ENCODE measurements at regions not wholly inside any gene's neighbourhood (a gene's known extent, or its start where the extent isn't known, plus 50 kb on each side); places are given as distances from the start of the nearest gene placed in this dataset.
"Not testable (repeated sequence)": the region's sequence is repeated elsewhere in the genome, so short reads cannot be mapped to it uniquely, and the experiment has no call there.

DNA sequence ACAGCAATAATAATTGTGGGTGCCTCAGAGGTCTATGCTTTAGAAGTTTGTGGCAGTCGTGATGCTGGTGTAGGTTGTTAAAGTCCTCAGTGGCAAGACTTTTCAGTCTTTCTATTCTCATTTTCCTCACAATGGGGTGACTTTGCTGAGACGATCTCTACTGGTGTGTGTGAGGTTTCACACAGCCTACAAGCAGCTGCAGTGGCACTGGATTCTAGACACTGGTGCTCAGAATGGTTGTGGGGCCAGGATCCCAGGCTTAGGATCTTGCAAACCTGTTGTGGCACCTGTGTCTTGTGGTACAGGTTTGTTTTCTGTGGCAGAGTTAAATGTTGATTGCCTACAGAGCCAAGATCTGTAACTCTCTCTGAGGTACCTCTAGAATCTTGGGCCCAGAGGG lies 581.2 kb downstream of the PTPRC start:
- no peak for DNase-seq (ENCODE audit: low read depth)

DNA sequence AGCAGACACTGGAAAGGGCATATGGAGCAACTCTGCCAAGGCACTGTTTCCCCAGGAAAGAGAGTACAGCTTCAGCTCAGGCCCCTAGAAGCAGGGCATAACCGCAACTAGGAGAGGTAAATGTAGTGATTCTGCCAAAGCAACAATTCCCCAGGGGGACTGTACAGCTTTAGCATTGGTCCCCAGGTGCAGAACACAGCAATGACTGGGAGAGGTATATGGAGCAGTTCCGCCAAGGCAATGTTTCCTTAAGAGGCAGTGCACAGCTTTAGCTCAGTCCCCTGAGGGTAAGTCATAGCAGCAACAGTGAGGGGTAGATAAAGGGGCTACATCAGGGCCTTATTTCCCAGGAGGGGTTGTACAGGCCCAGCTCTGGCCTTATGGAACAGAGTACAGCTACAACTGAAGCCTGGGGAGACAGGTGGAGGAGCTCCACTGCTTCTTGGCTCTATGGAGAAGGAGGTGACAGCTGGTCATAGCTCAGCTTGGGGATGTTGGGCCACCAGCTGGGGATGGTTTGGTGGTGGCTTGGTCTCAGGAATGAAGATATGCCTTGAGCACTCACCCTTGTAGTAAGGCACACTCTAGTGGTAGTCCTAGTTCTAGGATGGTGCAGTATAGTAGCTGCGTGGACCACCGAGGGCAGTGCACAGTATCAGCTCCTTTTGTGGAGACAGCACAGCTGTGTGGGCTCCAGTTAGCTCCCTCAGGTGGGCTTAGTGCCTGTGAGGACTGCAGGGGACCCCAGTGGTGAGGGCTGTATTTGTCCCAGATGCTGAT lies 582.7 kb downstream of the PTPRC start:
- no peak for DNase-seq (ENCODE audit: low read depth)

DNA sequence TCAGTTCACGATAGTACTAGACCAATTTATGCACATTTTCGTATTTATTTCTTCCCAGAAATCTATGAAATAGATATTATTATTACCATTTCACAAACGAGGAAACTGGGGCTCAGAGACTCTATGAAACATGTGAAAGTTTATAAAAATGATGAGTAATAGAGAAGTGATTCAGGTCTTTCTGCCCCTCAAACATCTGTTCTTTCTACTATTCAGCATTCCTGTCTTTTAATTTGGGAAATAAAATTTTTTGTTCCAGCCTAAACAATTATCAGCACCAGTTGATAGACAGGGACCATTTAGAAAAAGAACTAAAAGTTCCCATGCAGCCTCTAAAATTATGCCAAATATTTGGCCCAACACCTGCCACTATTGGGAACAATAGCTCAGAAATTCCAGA lies 585.1 kb downstream of the PTPRC start:
- DNase-seq (ENCODE audit: low read depth) = no peak

GRCh38 chr1:199226163-199226562 lies 587.3 kb downstream of the PTPRC start:
- no peak for DNase-seq (ENCODE audit: low read depth)

DNA sequence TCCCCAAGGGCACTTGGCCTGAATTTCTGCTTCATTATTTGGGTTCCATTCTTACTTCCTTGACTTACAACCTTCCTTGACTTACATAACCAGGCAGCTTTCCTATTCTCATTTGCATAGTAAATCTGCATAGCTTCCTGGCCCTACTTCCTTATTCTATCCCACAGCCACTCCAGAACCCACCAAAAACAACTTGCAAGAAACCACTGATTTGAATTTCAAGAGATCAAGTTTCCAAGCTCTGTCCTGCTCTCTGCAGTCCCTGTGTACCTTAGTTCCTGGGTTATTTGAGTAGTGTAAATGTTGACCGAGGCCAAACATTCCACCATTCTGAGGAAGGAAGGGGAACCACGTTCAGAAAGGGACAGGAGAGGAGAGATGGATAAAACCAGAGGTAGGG lies 603.3 kb downstream of the PTPRC start:
- DNase-seq (ENCODE audit: low read depth) = no peak

GRCh38 chr1:199242601-199243000 lies 603.8 kb downstream of the PTPRC start:
- no peak for DNase-seq (ENCODE audit: low read depth)

DNA sequence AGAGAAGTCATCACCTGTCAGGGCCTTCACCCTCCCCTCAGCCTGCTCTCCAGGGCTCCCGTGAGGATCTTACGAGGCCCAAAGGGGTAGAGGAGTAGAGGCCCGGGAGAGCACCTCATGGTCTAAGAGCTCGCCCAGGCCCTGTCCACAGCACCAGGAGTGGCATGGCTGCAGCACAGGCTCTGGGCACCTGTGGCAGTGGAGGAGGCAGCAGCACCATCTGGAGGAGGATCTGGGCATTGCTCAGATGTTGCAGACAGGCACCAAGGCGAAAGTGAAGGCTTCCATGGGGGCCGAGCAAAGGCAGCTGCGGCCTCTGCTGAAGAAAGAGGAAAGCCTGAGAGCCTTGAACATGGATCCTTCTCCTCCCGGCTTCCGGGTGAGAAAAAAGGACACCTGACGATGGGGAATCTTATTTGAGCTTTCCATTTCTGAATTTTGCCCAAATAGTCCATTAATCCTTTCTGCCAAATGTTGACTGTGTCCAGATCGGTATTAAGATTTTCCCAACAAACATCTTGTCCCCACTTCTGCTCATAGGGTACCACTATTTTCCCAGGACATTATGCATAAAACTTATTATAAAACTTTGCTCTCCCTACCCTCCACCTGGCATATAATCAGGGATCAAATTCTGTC lies 604.7 kb downstream of the PTPRC start:
- DNase-seq (ENCODE audit: low read depth) = peak; percentile 42

- no peak for DNase-seq (ENCODE audit: low read depth)
These were observed 607.1 kb downstream of the PTPRC start for GRCh38 chr1:199245946-199246345.

DNA sequence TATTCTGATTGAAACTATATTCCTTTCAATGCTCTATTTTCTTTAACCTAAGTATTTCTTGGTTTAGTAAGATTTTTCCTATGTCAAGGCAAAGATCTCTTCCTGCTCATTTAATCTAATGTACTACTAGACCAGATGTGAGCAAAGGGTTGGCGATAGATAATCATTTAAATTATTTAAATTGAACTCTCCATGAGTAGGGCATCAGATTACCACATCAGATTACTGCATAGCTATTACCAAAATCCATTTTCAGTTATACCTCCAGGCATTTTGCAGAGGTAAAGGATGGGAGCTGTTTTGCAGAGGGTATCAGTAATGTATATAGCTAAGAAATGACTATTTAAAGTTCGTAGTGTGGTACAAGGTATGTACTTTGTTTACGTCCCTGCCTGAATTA lies 607.9 kb downstream of the PTPRC start:
- DNase-seq (ENCODE audit: low read depth) = no peak

GRCh38 chr1:199247891-199248290 lies 609.1 kb downstream of the PTPRC start:
- no peak for DNase-seq (ENCODE audit: low read depth)

GRCh38 chr1:199254040-199254439 lies 615.2 kb downstream of the PTPRC start:
- not testable (repeated sequence) for DNase-seq (ENCODE audit: low read depth)

GRCh38 chr1:199261328-199261727 lies 622.5 kb downstream of the PTPRC start:
- no peak for DNase-seq (ENCODE audit: low read depth)

GRCh38 chr1:199264283-199264682 lies 625.4 kb downstream of the PTPRC start:
- DNase-seq (ENCODE audit: low read depth) = no peak

DNA sequence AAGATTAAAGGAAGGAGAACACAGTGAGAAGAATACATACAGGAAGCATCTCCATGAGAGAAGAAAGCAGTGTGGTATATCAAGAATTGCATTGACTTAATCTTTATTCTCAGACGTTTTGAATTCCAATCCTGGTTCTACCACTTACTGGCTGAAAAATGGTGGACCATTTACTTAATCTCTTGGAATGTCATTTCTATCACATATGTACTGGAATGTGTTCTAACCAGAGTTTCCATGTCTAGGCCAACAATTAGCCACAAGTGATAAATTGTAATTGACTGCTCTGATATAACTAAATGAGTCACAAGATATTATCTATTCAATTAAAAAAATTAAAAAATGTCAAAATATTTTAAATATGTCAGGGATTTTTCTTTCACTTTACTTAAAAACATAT lies 626.1 kb downstream of the PTPRC start:
- no peak for DNase-seq (ENCODE audit: low read depth)

GRCh38 chr1:199265319-199265718 lies 626.5 kb downstream of the PTPRC start:
- no peak for DNase-seq (ENCODE audit: low read depth)

- no peak for DNase-seq (ENCODE audit: low read depth)
These were observed 630.4 kb downstream of the PTPRC start for GRCh38 chr1:199269241-199269640.

DNA sequence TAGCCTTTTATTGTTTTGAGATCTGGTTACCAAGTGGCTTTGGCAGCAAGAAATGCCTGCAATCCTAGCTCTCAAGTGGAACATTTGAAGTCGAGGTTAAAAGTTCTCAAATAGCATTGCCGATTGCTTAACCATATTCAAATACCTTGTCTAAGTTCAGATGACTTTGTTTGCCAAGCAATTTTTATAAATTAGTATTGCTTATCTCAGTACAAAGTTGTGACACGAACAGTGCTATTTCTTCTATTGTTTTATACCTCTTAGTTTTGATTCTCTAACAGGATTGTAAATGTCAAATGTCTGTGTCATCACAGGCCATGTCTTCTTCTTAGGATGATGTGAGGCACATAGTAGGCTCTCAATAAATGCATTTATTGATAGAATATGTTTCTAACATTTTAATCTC lies 633.3 kb downstream of the PTPRC start:
- no peak for DNase-seq (ENCODE audit: low read depth)

- no peak for DNase-seq (ENCODE audit: low read depth)
These were observed 633.8 kb downstream of the PTPRC start for GRCh38 chr1:199272628-199273086.

GRCh38 chr1:199273837-199274379 lies 635.1 kb downstream of the PTPRC start:
- DNase-seq (ENCODE audit: low read depth) = no peak

DNA sequence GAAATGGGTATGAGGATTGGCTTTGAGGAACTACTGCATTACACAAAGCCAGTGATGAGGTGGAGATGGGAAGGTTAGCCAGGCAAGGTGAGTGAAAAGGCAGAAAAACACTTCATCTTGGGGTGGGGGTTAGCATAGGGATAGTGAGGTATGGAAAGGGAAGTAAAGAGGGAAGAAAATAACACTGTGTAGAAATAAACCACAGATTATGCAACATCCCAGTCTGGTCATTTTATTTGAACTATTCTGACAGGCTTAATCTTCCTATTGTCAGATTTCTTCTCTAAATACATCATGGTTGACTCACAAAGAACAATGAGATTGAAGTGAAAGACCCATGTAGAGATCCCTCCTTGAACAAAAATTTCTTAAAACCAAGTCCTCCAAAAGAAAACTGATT lies 640.2 kb downstream of the PTPRC start:
- DNase-seq (ENCODE audit: low read depth) = no peak

DNA sequence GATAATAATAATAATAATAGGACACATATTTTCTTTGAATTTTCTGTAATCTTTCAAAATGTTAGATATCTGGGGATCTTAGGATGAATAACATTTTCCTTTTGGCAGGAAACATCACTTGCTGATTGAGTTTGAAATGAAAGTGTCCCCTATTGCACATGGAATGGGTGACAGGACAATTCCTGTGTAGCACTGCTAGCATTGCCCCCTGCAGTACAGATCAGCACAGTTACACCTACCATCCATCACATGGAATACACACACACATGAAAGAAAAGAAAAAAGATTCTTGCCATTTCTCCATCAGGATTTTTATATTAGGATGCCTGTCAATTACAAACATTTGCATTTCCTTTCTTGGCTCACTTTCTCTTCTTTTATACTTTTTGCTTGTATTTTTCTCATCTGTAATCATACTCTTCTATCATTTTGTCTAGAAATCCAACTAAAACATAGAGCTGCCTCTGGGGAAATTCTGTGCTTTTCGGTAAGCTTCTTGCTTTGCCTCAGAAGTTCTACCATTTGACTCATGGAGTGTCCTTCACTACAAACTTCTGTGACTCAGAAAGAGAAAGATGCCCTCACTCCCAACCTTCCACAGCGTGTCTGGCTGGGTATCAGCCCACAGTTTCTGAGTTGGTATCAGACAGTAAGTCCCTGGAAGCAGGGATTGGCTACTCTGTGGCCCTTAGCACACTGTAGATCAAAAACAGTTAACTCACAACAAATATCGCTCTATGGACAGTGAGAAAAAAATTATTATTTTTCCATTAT lies 641.2 kb downstream of the PTPRC start:
- no peak for DNase-seq (ENCODE audit: low read depth)

- DNase-seq (ENCODE audit: low read depth) = no peak
These were observed 644.0 kb downstream of the PTPRC start for GRCh38 chr1:199282751-199283305.
